ENCODE measurements at regions not wholly inside any gene's neighbourhood (a gene's known extent, or its start where the extent isn't known, plus 50 kb on each side); places are given as distances from the start of the nearest gene placed in this dataset.

GRCh38 chr2:146847846-146848245, 997.0 kb upstream of the ACVR2A start:
- TF ChIP-seq EP300 (IDR thresholded peaks at IDR 0.05) = no peak
- TF ChIP-seq, protein P1, sequence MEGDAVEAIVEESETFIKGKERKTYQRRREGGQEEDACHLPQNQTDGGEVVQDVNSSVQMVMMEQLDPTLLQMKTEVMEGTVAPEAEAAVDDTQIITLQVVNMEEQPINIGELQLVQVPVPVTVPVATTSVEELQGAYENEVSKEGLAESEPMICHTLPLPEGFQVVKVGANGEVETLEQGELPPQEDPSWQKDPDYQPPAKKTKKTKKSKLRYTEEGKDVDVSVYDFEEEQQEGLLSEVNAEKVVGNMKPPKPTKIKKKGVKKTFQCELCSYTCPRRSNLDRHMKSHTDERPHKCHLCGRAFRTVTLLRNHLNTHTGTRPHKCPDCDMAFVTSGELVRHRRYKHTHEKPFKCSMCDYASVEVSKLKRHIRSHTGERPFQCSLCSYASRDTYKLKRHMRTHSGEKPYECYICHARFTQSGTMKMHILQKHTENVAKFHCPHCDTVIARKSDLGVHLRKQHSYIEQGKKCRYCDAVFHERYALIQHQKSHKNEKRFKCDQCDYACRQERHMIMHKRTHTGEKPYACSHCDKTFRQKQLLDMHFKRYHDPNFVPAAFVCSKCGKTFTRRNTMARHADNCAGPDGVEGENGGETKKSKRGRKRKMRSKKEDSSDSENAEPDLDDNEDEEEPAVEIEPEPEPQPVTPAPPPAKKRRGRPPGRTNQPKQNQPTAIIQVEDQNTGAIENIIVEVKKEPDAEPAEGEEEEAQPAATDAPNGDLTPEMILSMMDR (IDR thresholded peaks at IDR 0.05) = no peak
- TF ChIP-seq POLR2AphosphoS5 (IDR thresholded peaks at IDR 0.05) = no peak
- no peak for TF ChIP-seq POLR2A (IDR thresholded peaks at IDR 0.05)

All from suprapubic skin (tissue), 4 donors.